ENCODE measurements at regions not wholly inside any gene's neighbourhood (a gene's known extent, or its start where the extent isn't known, plus 50 kb on each side); places are given as distances from the start of the nearest gene placed in this dataset.

DNA sequence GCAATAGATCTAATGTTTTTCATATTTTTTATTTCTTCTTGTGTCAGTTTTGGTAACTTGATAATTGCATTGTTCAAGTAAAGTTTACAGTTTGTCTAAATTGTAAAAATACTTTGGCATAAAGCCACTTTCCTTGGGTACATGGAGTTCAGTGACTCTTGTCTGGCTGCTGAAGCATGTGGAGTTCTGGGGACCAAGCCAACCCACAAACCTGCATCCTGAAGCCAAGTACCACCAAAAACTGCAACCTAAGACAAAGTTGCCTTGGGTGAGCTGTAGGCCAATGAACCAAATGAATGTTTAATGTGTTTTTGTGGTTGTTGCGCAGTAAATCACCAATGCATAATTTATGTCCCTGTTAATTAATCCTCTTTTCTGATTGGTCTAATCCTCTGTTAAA is 872.6 kb downstream of the BCL11A start:
- DNase-seq (ENCODE audit: low read depth in 2 of 2), result no peak

DNA sequence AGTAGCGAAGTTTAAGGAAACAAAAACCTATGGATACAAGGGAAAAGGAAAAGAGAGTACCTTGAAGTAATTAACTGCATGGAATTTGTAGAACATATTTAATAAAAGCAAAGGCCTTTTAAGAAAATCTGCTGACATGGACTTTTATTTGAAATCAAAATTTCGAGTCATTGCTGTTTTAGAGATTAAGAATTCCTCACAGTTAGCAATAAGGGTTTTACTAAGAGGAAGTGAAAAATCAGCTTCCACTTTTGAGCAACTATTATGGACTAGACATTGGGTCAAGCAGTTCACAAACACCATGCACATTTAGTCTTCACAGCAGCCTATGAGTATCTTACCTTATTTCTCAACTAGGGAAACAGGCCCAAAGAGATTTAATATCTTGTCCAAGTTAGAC is 876.3 kb downstream of the BCL11A start:
- no peak for DNase-seq (ENCODE audit: low read depth in 2 of 2)

DNA sequence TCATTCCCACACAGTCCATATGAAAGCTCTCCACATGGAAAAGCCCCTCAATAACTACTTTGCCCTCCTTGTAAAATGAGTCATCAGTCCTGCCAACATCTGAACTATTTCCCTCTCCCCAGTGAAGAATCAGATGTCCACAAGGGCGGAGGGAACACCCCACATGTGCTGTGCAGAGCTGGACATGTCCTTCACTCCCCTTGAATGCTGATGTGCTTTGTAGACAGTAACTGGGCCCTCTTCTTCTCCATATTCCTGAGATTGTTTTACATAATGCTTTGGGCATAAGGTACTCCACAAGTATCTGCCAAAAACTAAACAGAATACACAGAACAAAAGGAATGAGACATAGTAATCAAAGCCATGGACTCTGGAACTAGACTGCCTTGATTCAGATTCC is 879.4 kb downstream of the BCL11A start:
- DNase-seq (ENCODE audit: low read depth in 2 of 2), result no peak

DNA sequence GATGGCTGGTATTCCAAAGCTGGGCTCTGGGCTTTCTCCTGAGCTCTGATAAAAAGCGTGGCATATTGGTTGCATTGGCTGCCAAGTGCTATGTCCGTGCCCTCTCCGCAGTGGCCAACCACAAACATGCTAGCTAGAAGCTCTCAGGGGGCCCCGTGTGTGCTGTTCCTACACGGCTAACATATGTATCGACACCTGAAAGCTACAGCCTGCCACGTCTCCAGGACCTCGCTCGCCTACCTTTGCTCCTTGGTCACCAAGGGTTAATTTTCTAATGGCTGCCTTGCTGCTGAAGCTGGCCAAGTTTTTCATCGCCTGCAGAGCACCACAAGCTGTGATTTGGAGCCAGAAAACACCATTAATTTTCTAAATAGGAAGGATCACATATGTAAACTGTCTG is 888.4 kb downstream of the BCL11A start:
- DNase-seq (ENCODE audit: low read depth in 2 of 2), result no peak

DNA sequence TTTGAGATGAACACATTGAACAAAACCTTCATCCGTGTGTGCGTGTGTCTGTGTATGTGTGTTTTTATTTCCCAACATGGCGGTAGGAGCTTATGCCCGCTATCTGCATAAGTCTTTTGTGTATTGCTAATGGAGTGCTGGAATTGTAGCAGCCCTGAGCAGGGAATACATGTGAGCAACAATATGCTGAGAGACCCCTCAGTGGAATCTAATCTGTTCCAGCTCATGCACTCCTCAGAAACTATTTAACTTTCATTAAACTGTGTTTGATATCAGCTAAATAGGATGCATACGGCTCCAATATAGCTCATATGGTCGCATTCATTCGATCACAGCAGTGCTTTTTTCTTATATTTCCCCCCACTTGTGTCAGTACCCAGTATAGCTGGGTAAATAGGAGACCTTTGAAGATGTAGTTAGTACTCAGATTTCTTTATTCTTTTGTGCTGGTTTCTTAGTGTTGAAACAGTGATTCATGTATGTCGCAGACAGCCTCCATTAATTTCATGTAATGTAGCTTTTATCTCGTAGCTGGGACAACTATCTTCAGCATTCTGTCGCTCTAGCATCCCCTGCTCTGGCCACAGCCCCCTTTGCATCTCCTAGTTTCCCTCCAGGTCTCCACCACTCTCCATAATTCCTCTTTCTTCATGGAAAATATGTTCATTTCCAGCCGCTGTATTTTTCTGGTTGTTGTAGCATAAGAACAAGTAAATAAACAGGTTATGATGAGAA is 891.2 kb downstream of the BCL11A start:
- no peak for DNase-seq (ENCODE audit: low read depth in 2 of 2)

DNA sequence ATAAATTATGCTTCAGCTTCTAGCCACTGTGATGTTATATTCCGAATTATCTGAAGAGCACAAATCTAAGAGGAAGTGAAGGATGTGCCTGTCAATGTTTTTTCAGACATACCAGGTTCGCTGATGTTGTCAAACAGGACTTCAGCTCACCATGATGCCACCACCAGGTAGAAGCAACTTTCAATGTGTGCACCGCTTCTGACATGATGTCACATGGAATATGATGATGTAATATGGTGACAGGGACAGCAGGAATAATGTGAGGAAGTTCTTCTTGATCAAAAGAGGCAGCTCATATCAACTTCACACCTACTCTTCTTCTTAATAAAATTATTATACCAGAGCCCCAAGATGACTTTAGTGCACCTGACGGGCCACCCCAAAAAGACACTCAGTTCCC is 893.2 kb downstream of the BCL11A start:
- no peak for DNase-seq (ENCODE audit: low read depth in 2 of 2)

DNA sequence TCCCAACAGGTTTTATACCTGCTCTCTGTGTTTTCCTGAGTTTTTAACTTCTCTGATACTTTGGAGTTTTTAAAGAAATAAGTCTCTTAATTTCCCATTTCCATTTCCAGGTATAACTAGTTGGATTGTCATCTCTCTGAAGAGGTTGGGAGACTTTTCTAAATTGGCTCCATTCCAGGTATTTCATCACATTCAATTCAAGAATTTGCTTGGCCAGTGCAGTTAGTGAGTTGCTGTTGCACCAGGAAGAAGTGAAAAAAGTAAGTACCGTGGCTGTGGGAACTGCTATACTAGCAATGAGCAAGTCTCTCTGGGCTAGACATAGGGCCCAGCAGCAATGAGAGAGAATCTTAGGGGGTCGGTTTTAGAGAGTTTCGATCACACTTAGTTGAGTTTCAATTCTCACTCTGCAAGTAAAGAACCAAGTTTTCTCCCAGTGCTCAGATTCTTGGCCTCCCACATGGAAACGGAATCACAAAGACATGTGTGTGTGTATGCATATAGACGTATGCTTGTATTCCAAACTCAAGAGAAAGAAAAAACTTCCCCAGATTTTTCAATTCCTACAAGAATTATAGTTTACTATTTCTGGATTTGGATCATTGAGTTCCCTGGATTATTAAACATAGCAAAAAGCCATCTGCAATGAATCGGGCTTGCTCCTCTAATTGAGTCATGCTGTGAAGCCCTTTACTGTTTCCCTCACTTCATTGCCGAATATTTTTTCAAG is 894.4 kb downstream of the BCL11A start:
- no peak for DNase-seq (ENCODE audit: low read depth in 2 of 2)

DNA sequence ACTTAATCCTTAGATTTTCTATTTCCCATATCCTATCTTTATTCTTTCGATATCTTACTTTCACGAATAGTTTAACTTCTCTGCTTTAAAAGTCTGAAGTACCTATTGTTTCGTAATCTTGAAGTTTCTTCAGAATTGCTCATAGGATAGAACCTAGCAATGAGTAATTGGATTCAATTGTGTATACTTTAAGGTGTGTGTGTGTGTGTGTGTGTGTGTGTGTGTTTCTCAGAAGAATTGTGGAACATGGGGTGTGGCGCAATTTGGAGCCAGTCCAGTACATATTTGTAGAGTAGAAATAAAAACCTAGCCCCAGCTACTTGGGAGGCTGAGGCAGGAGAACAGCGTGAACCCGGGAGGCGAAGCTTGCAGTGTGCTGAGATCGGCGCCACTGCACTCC is 897.6 kb downstream of the BCL11A start:
- DNase-seq (ENCODE audit: low read depth in 2 of 2), result no peak

DNA sequence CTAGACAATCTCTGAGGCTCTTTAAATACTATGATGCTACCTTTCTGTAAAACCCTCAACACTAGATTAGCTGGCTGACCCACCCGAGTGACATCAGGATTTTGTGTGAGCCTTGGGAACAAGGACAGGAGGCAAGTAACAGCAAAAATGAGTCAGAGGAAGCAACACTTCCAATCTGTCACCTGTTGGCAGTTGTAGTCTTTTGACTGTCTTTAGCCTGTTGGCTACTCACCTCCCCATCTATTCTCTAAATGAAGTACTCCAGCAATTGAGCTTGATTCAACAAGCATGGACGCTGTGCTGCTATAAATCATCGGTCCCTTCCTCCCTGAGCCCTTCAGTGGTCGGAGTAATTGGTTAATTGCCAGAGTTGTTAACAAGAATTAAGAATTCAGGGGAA is 898.7 kb downstream of the BCL11A start:
- DNase-seq (ENCODE audit: low read depth in 2 of 2), result no peak

DNA sequence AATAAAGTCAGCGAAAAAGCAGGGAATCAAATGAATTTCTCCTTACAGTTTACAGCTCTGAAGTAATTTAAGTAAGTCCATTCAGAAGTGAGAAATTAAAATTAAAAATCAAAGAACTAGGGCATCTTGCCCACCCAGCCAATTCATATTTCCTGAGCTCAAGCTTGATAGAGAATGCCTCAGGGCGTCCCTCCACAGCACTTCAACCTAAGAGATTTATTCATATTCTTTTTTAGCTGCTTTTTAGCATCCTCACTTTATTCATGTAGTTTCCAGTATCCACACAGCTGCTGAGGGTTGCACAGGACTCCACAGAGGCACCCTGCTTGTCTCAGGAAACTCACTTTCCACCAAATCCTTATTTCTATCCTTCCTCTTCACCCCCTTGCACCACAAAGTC is 900.3 kb downstream of the BCL11A start:
- DNase-seq (ENCODE audit: low read depth in 2 of 2), result no peak

DNA sequence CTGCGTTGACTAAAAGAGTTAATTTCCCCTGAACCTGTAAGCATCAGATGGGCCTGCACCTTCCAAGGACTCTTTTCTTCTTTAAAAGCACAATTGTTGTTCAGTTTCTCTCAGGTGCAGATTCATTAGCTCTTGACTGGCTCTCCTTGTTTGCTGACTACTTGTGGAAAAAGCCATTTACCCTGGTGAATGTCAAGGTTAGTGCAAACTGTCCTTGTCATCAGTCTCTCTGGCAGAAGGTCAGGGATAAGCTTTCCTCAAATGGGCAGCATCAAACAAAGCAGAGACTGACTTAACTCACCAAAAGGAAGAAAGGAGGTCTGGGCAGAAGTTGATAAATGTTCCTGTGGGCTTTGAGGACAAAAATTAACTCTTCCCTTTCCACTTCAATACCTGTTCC is 922.7 kb downstream of the BCL11A start:
- no peak for DNase-seq (ENCODE audit: low read depth in 2 of 2)

DNA sequence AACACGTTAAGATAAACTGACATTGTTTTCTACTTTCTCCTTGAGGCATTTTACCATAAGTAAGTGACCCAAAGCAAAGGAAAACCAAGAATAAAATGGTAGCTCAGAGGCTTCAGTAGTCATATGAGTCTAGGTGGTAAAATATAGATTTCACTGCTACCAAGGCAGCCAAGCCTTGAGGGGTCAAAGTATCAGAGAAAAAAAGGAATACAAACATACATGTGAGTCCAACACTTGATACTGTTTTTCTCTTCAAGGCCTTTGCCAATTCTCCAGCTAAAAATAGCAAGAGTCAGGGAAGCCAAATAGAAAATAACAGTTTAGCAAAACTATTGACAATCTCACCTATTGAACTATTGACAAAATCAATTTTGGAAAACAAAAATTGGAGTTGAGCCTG is 925.9 kb downstream of the BCL11A start:
- DNase-seq (ENCODE audit: low read depth in 2 of 2), result no peak

DNA sequence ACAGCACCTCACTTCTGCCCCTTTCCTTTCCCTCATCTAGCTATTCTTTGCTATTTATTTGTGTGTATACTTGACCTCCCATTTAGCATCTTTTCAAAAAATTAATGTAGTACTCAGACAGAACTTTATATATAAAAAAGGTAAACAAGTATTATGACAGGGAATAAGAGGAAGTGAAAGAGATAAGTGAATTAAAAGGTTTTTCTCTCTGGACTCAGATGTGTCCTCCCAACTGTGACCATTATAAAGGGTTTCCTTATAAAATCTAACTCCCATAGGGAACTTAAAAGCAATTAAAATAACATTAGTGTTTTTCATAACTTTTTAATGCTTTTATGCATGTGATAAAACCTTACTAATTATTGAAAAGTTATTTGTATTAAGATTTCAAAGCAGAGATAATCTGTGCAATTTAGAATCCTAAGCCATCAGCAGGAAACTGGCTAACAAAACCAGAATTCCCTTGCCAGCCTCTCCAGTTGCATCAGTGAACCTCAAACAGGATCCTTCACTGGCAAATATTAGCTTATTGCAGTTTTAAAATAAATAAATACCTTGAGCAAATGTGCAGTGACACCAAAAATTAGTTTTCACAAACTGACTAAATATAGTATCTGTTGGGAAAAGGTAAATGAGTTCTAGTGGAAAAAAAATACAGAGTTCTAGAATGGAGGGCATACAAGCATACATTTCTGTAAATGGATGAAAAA is 930.7 kb downstream of the BCL11A start:
- DNase-seq (ENCODE audit: low read depth in 2 of 2), result no peak

DNA sequence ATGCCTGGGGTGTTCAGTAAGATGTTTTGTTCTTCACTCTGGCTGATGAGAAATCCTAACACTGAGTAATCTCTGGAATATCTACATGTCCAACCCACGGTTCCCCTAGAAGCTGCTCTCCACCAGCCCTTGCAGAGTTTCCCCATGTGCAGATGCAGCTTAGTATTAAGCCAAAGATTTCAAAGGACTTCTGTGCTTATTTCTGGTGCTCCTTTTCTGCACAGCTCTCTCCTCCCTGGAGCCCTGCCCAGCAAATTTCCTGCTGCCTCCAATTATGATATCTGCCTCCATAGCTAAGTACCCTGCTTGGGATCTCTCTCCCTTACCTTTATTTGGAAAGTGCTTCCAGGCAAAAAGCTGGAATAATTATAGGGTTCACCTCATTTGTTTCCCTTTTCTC is 949.3 kb downstream of the BCL11A start:
- DNase-seq (ENCODE audit: low read depth in 2 of 2), result no peak

DNA sequence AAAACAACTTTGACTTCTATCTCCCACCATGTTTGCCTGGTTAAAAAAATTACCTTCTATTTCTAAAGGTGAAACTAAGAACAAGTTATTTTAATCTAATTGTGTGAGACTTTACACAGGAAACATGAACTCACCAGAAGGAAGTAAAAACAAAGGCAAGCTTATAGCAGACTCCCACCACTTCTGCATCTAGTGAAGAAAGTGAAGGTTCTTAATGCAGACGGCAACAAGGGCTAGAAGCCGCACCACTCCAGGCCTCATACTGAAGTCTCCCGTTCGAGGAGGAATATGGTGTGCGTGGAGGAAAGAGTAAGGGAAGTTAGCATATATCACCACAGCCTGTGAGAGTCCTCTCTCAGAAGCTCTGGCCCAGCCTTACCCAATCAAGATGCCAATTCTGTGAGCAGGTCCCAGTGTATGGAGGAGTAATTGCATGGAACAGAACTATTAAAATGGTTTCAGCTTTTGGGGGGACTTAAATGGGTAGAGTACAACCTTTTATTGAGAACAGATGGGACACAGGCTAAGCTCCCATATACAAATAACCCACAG is 958.7 kb downstream of the BCL11A start:
- DNase-seq (ENCODE audit: low read depth in 2 of 2), result no peak

DNA sequence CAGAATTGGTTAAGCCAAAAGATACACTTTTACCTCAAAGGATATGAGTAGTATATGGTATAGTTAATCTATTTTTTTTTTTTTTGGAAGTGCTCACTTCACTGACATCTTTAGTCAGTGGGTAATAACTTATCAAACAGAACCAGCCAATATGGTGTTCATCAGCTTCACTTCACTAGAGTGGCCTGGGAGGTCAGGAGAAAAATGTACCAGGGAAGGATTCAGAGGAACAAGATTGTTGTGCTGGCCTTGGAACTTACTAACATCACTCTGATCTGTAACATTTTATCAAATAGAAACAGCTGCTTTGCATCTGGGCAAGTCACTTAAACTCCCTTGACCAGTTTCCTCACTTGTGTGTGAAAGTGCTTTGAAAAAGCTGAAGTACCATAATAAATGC is 962.7 kb downstream of the BCL11A start:
- no peak for DNase-seq (ENCODE audit: low read depth in 2 of 2)

DNA sequence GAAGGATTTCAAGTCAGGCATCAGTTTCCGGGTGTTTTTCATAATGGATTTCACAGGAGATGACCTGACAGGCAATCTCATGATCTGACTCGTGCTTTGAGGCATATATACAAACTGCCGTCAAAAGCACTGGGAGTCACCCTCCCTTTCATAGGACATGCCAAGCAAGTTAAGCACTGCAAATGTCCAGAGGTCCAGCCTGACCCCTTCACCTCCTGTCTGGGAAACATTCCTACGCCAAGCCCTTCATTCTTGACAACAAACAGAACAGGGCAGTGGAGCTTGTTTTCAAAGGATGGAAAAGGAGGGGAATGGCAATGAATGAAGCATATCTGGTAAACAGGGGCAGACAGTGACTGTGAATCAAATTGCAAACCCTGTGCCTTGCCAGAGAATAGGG is 963.6 kb downstream of the BCL11A start:
- DNase-seq (ENCODE audit: low read depth in 2 of 2), result no peak

DNA sequence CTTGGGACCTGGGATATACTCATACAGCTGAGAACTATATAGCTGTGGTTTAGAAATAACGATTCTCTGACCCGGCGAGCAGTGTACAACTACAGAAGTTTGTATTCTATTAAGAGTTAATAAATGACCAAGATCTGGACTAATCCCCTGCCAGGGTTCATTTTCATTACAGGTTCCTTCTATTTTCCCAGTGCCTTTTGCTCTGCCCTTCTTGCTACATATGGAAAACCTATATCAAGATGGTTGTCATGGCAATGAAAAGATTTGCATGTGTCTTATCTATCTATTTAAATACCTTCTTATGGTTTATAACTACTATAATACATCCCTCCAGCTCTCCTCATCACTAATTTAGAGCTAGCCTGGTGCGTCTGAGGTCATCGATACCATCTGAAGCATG is 965.2 kb downstream of the BCL11A start:
- DNase-seq (ENCODE audit: low read depth in 2 of 2), result no peak

DNA sequence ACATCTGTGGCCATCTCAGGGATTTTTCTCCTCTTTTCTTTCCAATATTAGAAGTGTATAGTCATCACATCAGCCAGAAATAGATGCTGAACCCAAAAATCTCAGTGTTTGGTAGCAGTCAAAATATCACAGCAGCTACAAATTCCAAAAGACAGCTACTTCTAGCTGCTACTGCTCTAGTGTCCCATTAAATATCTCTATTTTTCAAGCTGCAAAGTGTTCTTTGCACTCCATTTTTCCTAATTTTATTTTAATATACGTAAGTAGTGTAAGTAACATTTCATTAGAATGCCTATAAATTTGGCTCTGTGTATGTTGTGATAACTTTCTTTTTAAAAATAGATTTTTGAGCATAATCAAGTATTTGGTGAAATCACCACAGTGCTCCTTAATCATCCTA is 967.3 kb downstream of the BCL11A start:
- DNase-seq (ENCODE audit: low read depth in 2 of 2), result no peak

DNA sequence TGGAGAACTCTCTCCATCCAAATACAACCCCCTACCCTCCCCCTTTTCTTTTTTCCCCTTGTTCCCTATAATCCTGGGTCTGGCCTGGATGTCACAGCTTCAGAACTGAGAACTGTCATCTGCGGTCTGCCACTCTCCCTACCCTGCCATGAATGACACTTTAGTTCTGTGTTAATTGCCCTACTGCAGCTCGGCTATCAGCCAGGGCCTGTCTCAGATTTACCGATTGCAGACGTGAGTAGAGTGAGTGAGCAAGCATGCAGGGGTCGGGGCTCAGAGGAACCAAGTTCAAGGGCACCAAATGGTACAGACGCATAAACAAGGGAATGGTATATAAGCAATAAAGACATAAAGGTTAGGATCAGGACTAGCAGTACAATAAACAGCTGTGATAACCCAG is 967.8 kb downstream of the BCL11A start:
- no peak for DNase-seq (ENCODE audit: low read depth in 2 of 2)

DNA sequence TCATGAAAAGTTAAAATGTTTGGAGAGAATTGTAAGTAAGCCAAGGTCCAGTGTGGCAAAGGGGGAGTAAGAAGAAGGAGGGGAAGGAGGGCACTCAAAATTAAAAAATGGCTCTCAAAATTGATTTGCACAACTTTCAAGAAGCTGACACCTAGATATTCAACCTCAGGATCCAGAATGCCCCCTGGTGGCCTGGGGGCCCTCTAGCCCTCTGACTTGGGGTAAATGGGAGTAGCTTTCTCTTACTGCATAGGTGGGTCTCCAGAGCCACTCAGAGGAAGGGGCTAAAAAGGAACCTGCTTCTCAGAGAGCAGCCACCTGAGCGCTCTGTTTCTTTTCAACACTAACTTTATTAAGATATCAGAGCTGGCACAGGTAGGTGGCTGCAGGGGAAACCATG is 968.5 kb downstream of the BCL11A start:
- DNase-seq (ENCODE audit: low read depth in 2 of 2), result no peak

DNA sequence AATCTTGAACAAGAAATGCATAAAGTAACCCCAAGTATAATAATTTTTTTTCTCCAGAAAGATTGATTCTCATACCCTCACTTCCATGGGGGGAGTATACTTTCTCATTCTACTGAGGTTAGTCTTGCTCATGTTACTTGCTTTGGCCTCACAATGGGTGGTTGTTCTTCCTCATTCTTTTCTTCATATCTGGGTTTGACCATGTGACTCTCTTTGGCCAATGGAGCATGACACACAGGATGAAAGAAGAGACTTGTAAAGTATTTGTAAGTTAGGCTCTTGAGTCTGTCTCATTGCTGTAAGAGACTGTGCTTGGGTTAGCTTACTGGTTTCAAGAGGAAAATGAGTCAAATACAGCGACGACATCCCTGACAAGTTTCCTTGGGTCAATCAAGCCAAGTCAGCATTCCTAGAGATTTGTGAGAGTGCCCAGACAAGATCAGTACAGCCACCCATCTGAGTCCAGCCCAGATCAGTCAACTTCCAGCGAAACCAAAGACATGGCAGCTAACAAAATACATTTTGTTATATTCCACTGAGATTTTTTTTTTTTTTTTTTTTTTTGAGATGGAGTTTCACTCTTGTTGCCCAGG is 970.2 kb downstream of the BCL11A start:
- no peak for DNase-seq (ENCODE audit: low read depth in 2 of 2)

All from stimulated activated CD4-positive, alpha-beta T cell treated with anti-CD3 and anti-CD28 coated beads, Interleukin-4, amount 100 ng/mL, for 48 hours (primary cell).